ENCODE measurements at regions not wholly inside any gene's neighbourhood (a gene's known extent, or its start where the extent isn't known, plus 50 kb on each side); places are given as distances from the start of the nearest gene placed in this dataset.

- TF ChIP-seq, protein P1, sequence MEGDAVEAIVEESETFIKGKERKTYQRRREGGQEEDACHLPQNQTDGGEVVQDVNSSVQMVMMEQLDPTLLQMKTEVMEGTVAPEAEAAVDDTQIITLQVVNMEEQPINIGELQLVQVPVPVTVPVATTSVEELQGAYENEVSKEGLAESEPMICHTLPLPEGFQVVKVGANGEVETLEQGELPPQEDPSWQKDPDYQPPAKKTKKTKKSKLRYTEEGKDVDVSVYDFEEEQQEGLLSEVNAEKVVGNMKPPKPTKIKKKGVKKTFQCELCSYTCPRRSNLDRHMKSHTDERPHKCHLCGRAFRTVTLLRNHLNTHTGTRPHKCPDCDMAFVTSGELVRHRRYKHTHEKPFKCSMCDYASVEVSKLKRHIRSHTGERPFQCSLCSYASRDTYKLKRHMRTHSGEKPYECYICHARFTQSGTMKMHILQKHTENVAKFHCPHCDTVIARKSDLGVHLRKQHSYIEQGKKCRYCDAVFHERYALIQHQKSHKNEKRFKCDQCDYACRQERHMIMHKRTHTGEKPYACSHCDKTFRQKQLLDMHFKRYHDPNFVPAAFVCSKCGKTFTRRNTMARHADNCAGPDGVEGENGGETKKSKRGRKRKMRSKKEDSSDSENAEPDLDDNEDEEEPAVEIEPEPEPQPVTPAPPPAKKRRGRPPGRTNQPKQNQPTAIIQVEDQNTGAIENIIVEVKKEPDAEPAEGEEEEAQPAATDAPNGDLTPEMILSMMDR (conservative IDR thresholded peaks at IDR 0.05; ENCODE audit: low read depth in 2 of 2): no peak
- TF ChIP-seq POLR2AphosphoS5 (IDR thresholded peaks at IDR 0.05; ENCODE audit: low read depth) (no peak), EZH2phosphoT487 (IDR thresholded peaks at IDR 0.05; ENCODE audit: unreplicated experiment) (no peak), EZH2 (IDR thresholded peaks at IDR 0.05; ENCODE audit: low read depth, unreplicated experiment) (no peak), CREB1 (CRISPR knock-in tag; IDR thresholded peaks at IDR 0.05; ENCODE audit: low read depth) (no peak), REST (IDR thresholded peaks at IDR 0.05; ENCODE audit: unreplicated experiment) (no peak), NANOG (IDR thresholded peaks at IDR 0.05; ENCODE audit: borderline replicate concordance) (no peak), JUNB (IDR thresholded peaks at IDR 0.05; ENCODE audit: unreplicated experiment) (no peak), STAT1 (IDR thresholded peaks at IDR 0.05; ENCODE audit: unreplicated experiment) (no peak)
- TF ChIP-seq, protein P2, sequence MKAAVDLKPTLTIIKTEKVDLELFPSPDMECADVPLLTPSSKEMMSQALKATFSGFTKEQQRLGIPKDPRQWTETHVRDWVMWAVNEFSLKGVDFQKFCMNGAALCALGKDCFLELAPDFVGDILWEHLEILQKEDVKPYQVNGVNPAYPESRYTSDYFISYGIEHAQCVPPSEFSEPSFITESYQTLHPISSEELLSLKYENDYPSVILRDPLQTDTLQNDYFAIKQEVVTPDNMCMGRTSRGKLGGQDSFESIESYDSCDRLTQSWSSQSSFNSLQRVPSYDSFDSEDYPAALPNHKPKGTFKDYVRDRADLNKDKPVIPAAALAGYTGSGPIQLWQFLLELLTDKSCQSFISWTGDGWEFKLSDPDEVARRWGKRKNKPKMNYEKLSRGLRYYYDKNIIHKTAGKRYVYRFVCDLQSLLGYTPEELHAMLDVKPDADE (IDR thresholded peaks at IDR 0.05): no peak
Observed at GRCh38 chr3:34070831-34071585, 272.6 kb downstream of the PDCD6IP start.

Measured in GM23338 (cell line).